B cell (primary cell): ENCODE measurements at regions not wholly inside any gene's neighbourhood (a gene's known extent, or its start where the extent isn't known, plus 50 kb on each side); places are given as distances from the start of the nearest gene placed in this dataset.

Experiments
- ATAC-seq: fragments of 200-7000 bp; cut with Tn5 transposase; one replicate; pipeline ENCODE4 v1.10.0; 2021; ENCODE audit warnings: low read depth, mild to moderate bottlenecking, moderate number of reproducible peaks, moderate library complexity
- CTCF ChIA-PET: fragments of 350-600 bp; sonication (Branson Sonifier 250); formaldehyde crosslinking; loops from one replicate; lab custom pipeline; 2021; ENCODE audit warnings: antibody characterized with exemption, inconsistent platforms; lab: Charles Lee
- POLR2A ChIA-PET: fragments of 350-600 bp; sonication (Branson Sonifier 250); formaldehyde crosslinking; loops from one replicate; lab custom pipeline; 2021; ENCODE audit warnings: antibody characterized with exemption; lab: Charles Lee
- DNase-seq: peaks from one replicate; pipeline ENCODE4 v3.0.0; 2013
- H2AFZ ChIP-seq: 2 replicates; pipeline ENCODE4 v1.6.1; 2012; ENCODE audit warnings: mild to moderate bottlenecking, low read depth, low read length; ENCODE audit not compliant: insufficient read depth, poor library complexity, severe bottlenecking
- H3K27ac ChIP-seq, 2 donors: 1 replicate in 1 of 2; 2 replicates in 1 of 2; pipeline ENCODE4 v1.5.1; 2012 to 2013; ENCODE audit warnings: low read length in 2 of 2, mild to moderate bottlenecking in 2 of 2, moderate library complexity in 1 of 2
- H3K27me3 ChIP-seq, 4 experiments: fragments of 200-600 bp in 1 of 4; sonication (generic) in 1 of 4; replicated peaks in 1 of 4; 1 replicate in 2 of 4; 2 replicates in 2 of 4; pipeline versions ENCODE4 v1.6.1 to v1.7.0; 2013 to 2016; ENCODE audit warnings: low read length in 3 of 4, mild to moderate bottlenecking in 2 of 4, mixed read lengths in 1 of 4, moderate library complexity in 1 of 4; ENCODE audit not compliant: insufficient read depth in 4 of 4, control insufficient read depth in 3 of 4; ENCODE audit errors: control extremely low read depth in 1 of 4
- H3K36me3 ChIP-seq, 2 experiments: replicated peaks in 1 of 2; 1 replicate in 1 of 2; 2 replicates in 1 of 2; pipeline versions ENCODE4 v1.6.1 to v1.7.1; 2013; ENCODE audit warnings: low read length in 1 of 2; ENCODE audit not compliant: insufficient read depth in 2 of 2, control insufficient read depth in 1 of 2; ENCODE audit errors: control extremely low read depth in 1 of 2, extremely low read depth in 1 of 2
- H3K4me1 ChIP-seq, 2 donors: fragments of 200-600 bp in 1 of 2; sonication (generic) in 1 of 2; 1 replicate in 1 of 2; 2 replicates in 1 of 2; pipeline versions ENCODE4 v1.5.1 to v1.6.1; 2013 to 2017; ENCODE audit warnings: low read length in 2 of 2; ENCODE audit not compliant: control insufficient read depth in 2 of 2, insufficient read depth in 2 of 2
- H3K4me2 ChIP-seq: replicated peaks from 2 replicates; pipeline ENCODE3; 2012; ENCODE audit warnings: mild to moderate bottlenecking, low read depth, low read length; ENCODE audit not compliant: poor library complexity, severe bottlenecking
- H3K4me3 ChIP-seq, 5 experiments: fragments of 200-600 bp in 1 of 5; sonication (generic) in 1 of 5; 1 replicate in 3 of 5; 2 replicates in 2 of 5; pipeline versions ENCODE4 v1.5.1 to v1.7.0; 2011 to 2016; ENCODE audit warnings: low read length in 4 of 5, mild to moderate bottlenecking in 4 of 5, low read depth in 2 of 5, control low read depth in 1 of 5, moderate library complexity in 1 of 5; ENCODE audit not compliant: insufficient read depth in 1 of 5; ENCODE audit errors: control extremely low read depth in 1 of 5, extremely low read depth in 1 of 5
- H3K79me2 ChIP-seq: fragments of 200-600 bp; sonication (generic); one replicate; pipeline ENCODE4 v1.6.0; 2016; ENCODE audit warnings: low read length; ENCODE audit not compliant: control insufficient read depth, insufficient read depth
- H3K9ac ChIP-seq: fragments of 200-600 bp; sonication (generic); 2 replicates; pipeline ENCODE4 v1.6.1; 2017; ENCODE audit warnings: mild to moderate bottlenecking, low read length, moderate library complexity
- H3K9me3 ChIP-seq, 3 donors: one replicate each; pipeline versions ENCODE4 v1.6.1 to v1.7.1; 2013; ENCODE audit warnings: low read length in 2 of 3; ENCODE audit not compliant: control insufficient read depth in 2 of 3, insufficient read depth in 1 of 3; ENCODE audit errors: control extremely low read depth in 1 of 3
- H4K20me1 ChIP-seq: 2 replicates; pipeline ENCODE4 v1.6.0; 2012; ENCODE audit warnings: mild to moderate bottlenecking, low read length; ENCODE audit not compliant: insufficient read depth, control insufficient read depth, poor library complexity, severe bottlenecking
- H3K27ac Mint-ChIP-seq: one replicate; pipeline ENCODE4 v1.8.0; 2021; ENCODE audit warnings: mixed read lengths
- H3K27me3 Mint-ChIP-seq: one replicate; pipeline ENCODE4 v1.8.0; 2021; ENCODE audit warnings: mixed read lengths
- H3K4me1 Mint-ChIP-seq: one replicate; pipeline ENCODE4 v1.8.0; 2021; ENCODE audit warnings: mixed read lengths
- H3K4me3 Mint-ChIP-seq: one replicate; pipeline ENCODE4 v1.8.0; 2021; ENCODE audit warnings: mixed read lengths
- H3K9me3 Mint-ChIP-seq: one replicate; pipeline ENCODE4 v1.8.0; 2022; ENCODE audit warnings: mixed read lengths; ENCODE audit not compliant: insufficient read depth
- CTCF ChIP-seq: fragments of 200-600 bp; IDR thresholded peaks from one replicate; pipeline ENCODE4 v1.8.0; 2022; ENCODE audit warnings: antibody characterized with exemption, mild to moderate bottlenecking
- EZH2 ChIP-seq: IDR thresholded peaks from 2 replicates; pipeline ENCODE4 v1.6.1; 2012; ENCODE audit warnings: borderline replicate concordance, low read depth, mild to moderate bottlenecking, moderate library complexity, low read length; ENCODE audit not compliant: insufficient read depth, poor library complexity, severe bottlenecking
- WGBS: methylation state at CpG from one replicate; pipeline ENCODE4 v1.1.5; 2013; ENCODE audit warnings: missing lambda C conversion rate; ENCODE audit not compliant: insufficient coverage; 5-methylcytosine and 5-hydroxymethylcytosine counted together
- intact Hi-C: fragments of 100-400 bp; cut with micrococcal nuclease; formaldehyde crosslinking; loops from one replicate; pipeline ENCODE4 v1.10.0; 2022

GRCh38 chr10:21080261-21080660, 183.2 kb upstream of the NEBL start:
- Histone ChIP-seq H3K27ac (no peak overlapping the region), H3K9ac (no peak overlapping the region), H4K20me1 (no peaks in the 10 kb centered on the region), H3K36me3 (no peaks in the 10 kb centered on the region), H3K79me2 (no peaks in the 10 kb centered on the region), H3K4me1 (no peaks in the 10 kb centered on the region), H3K27me3 (no peaks in the 10 kb centered on the region), H3K4me3 (no peak overlapping the region), H2AFZ (no peak overlapping the region), H3K4me2 (no peak overlapping the region), H3K9me3 (no peaks in the 10 kb centered on the region)
- peaks cover 8% of the 10 kb centered on the region for H3K27me3 Mint-ChIP-seq
- no peak for ATAC-seq
- H3K9me3 Mint-ChIP-seq = no peaks in the 10 kb centered on the region
- TF ChIP-seq CTCF (no peak), EZH2 (no peak)
- POLR2A ChIA-PET = no interaction called here
- CTCF ChIA-PET = no interaction called here
- intact Hi-C loops = no loop called here
- no peak overlapping the region for H3K4me3 Mint-ChIP-seq
- DNase-seq = no peak
- WGBS = no CpG with 5 or more reads among the region's 2 CpGs
- H3K27ac Mint-ChIP-seq = no peak overlapping the region
- H3K4me1 Mint-ChIP-seq = no peaks in the 10 kb centered on the region

GRCh38 chr10:21079330-21079658, 182.2 kb upstream of the NEBL start:
- no peaks in the 10 kb centered on the region for H3K79me2 ChIP-seq
- H3K27ac ChIP-seq = no peak overlapping the region
- H3K4me2 ChIP-seq = no peak overlapping the region
- H3K9me3 ChIP-seq = no peaks in the 10 kb centered on the region
- H3K36me3 ChIP-seq = no peaks in the 10 kb centered on the region
- H3K27me3 Mint-ChIP-seq = peaks cover 8% of the 10 kb centered on the region
- H4K20me1 ChIP-seq = no peaks in the 10 kb centered on the region
- H3K4me3 Mint-ChIP-seq = no peak overlapping the region
- no peak overlapping the region for H3K9ac ChIP-seq
- no peaks in the 10 kb centered on the region for H3K4me1 Mint-ChIP-seq
- ChIA-PET CTCF (no interaction called here), POLR2A (no interaction called here)
- ATAC-seq = no peak
- no peaks in the 10 kb centered on the region for H3K4me1 ChIP-seq
- no peak overlapping the region for H2AFZ ChIP-seq
- TF ChIP-seq EZH2 (no peak), CTCF (no peak)
- H3K4me3 ChIP-seq = no peak overlapping the region
- intact Hi-C loops = no loop called here
- no peak overlapping the region for H3K27ac Mint-ChIP-seq
- DNase-seq = no peak
- no peaks in the 10 kb centered on the region for H3K9me3 Mint-ChIP-seq
- no peaks in the 10 kb centered on the region for H3K27me3 ChIP-seq
